ENCODE measurements at regions not wholly inside any gene's neighbourhood (a gene's known extent, or its start where the extent isn't known, plus 50 kb on each side); places are given as distances from the start of the nearest gene placed in this dataset.

DNA sequence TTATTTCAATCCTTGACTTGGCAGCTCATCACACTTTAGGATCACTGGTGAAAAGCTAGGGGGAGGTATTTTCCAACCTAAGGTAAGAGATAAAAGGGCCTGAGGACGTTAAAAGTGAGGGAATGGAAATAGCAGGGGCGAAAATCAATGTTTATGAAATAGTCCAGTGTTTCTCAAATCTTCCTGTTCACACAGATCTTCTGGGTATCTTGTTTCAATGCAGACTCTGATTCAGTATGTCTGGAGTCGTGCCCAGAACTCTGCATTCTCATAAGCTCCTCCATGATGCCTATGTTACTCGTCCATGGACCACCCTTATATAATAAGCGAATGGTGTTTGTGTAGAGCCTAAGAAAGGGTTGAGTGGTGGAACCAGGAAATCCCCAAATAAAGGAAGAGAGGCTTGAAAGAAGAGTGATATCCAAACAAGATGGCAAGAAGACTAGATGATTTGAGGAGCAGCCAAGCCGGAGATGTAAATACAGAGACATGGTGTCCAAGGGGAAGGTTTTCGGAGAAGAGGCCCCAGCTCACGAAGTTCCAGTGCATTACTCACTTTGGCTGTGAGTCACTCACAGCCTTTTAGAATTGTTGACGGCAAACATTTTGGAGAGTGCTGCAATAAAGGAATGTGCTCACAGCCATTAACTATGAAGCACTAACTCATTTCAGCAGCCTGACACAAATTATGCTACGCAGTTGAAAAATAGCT, 215.6 kb upstream of the PPARGC1A start:
- TF ChIP-seq, protein P1, sequence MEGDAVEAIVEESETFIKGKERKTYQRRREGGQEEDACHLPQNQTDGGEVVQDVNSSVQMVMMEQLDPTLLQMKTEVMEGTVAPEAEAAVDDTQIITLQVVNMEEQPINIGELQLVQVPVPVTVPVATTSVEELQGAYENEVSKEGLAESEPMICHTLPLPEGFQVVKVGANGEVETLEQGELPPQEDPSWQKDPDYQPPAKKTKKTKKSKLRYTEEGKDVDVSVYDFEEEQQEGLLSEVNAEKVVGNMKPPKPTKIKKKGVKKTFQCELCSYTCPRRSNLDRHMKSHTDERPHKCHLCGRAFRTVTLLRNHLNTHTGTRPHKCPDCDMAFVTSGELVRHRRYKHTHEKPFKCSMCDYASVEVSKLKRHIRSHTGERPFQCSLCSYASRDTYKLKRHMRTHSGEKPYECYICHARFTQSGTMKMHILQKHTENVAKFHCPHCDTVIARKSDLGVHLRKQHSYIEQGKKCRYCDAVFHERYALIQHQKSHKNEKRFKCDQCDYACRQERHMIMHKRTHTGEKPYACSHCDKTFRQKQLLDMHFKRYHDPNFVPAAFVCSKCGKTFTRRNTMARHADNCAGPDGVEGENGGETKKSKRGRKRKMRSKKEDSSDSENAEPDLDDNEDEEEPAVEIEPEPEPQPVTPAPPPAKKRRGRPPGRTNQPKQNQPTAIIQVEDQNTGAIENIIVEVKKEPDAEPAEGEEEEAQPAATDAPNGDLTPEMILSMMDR (conservative IDR thresholded peaks at IDR 0.05; ENCODE audit: low read length): no peak
- TF ChIP-seq EZH2phosphoT487 (IDR thresholded peaks at IDR 0.05; ENCODE audit: borderline replicate concordance): no peak
